A673 (cell line): ENCODE measurements at regions not wholly inside any gene's neighbourhood (a gene's known extent, or its start where the extent isn't known, plus 50 kb on each side); places are given as distances from the start of the nearest gene placed in this dataset.

ENCODE experiments used
- CTCF ChIP-seq: fragments of 300-800, 200-600 bp; sonication (generic); conservative IDR thresholded peaks from 2 replicates; pipeline ENCODE4 v1.5.1; 2017; ENCODE audit warnings: low read depth, mild to moderate bottlenecking, antibody characterized with exemption, low read length, moderate library complexity, mixed read lengths
- EZH2 ChIP-seq: fragments of 200-600 bp; sonication (generic); IDR thresholded peaks from 2 replicates; pipeline ENCODE4 v1.6.1; 2017; ENCODE audit warnings: borderline replicate concordance, low read depth, mild to moderate bottlenecking, mixed read lengths, antibody characterized with exemption, low read length; ENCODE audit not compliant: poor library complexity, severe bottlenecking

DNA sequence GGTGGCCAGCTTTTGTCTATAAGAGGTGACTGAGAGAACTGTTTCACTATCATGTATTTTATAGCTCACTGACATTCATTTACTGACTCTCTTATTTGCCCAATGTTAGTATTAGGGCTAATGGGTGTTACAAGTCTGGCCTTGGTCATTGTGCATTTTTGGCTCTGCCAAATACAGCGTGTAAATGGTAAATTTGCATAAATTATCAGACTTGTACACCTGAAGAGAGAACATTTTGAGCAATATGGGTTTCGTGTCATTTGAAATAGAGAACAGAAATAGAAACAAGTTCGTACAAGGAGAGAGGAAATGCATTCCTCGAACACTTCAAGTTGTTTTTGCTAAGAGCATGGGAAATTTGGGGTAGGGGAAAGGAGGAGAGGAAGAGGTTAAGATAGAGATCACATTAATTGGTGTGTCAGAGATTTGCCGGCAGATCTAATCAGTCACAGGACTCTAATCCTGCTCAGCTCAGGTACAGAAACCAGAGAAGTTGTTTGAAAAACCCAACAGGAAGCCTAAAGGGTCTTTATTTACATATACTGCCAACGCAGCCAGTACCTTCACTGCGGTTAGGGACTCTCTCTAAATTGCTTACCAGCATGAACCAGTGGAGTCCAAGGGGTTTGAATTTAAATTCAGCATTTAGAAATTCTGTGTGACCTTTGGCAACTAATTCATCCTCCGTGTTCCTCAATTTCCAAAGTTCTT lies 261.5 kb downstream of the GPATCH2 start:
- no peak for TF ChIP-seq CTCF
- TF ChIP-seq EZH2 = no peak
